HG02885 (cell line): ENCODE measurements at regions not wholly inside any gene's neighbourhood (a gene's known extent, or its start where the extent isn't known, plus 50 kb on each side); places are given as distances from the start of the nearest gene placed in this dataset.

ENCODE experiments used
- ATAC-seq: cut with Tn5 transposase; IDR thresholded peaks from one replicate; pipeline ENCODE4 v1.9.1; 2021; ENCODE audit warnings: mild to moderate bottlenecking; ENCODE audit not compliant: unreplicated experiment, poor library complexity

GRCh38 chr11:130815956-130816355 is 100.3 kb downstream of the SNX19 start:
- no peak for ATAC-seq

- no peak for ATAC-seq
These were observed 99.5 kb downstream of the SNX19 start for GRCh38 chr11:130816546-130817329.

DNA sequence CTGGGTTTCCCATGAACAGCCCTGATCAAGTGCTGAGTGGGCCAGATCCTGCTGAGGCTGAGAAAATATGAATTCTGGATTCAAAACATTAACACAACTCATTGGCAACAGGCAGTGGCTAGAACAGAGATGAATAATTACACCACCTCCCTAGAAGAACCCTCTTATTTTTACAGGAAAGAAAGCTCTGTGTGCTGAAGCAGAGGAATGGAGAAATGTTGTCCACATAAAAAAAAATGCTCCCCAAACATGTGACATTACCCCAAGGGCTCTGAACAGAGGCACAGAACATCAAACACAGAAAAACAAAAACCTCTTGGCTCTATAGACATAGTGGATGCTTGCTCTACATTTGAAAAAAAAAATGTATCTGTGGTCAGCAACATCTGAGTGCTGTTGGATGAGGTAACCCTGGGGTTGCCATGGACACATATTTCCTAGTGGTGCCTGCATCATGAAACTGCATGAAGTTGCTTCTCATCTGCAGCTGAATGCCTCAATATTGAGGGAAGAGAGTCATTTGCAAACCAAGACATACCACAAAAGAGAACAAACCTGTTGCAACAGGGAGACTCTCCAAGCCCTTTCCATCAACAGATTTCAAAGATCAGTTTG is 98.8 kb downstream of the SNX19 start:
- no peak for ATAC-seq

DNA sequence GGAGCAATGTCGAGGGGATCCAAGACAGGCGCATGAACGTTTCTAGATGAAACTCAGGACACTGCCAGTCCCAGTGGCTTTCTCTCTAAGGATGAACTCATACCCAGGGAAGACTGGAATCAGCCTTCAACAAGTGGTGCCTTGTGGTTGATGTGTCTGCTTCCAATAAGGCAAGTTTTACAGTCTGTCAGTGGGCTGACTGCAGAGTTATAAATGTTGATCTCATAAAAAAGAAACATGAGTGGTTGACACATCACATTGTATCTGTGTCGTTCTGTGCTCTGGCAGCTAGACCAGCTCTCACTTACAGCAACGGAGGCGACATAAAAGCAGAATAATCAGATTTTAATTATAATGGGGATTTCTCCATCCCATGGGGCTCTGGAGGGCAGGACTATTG is 96.7 kb downstream of the SNX19 start:
- ATAC-seq: no peak
